H1 (cell line): ENCODE measurements at regions not wholly inside any gene's neighbourhood (a gene's known extent, or its start where the extent isn't known, plus 50 kb on each side); places are given as distances from the start of the nearest gene placed in this dataset.

ENCODE experiments used
- ASH2L ChIP-seq: fragments of 200-600, 300-600 bp; sonication (generic); IDR thresholded peaks from one replicate; pipeline ENCODE4 v1.7.1; 2017; ENCODE audit warnings: low read length
- PHF8 ChIP-seq: fragments of 200-600 bp; sonication (generic); conservative IDR thresholded peaks from 2 replicates; pipeline ENCODE4 v1.7.1; 2012; ENCODE audit warnings: low read depth, mild to moderate bottlenecking, inconsistent platforms, low read length, moderate library complexity

GRCh38 chr13:31878495-31878894 lies 139.2 kb downstream of the RXFP2 start (continued):
- no peak for TF ChIP-seq PHF8
- TF ChIP-seq ASH2L: no peak
